Brain microvascular endothelial cell (primary cell): ENCODE measurements at regions not wholly inside any gene's neighbourhood (a gene's known extent, or its start where the extent isn't known, plus 50 kb on each side); places are given as distances from the start of the nearest gene placed in this dataset.

ENCODE experiments used
- DNase-seq: peaks from one replicate; pipeline ENCODE4 v3.0.0-alpha.2; 2020
- H3K27ac ChIP-seq: fragments of 250-450 bp; sonication (Bioruptor Pico); 2 replicates; pipeline ENCODE4 v1.5.1; 2020; ENCODE audit warnings: mild to moderate bottlenecking, moderate library complexity
- H3K27me3 ChIP-seq: fragments of 250-450 bp; sonication (Bioruptor Pico); replicated peaks from 2 replicates; pipeline ENCODE4 v1.5.1; 2020; ENCODE audit warnings: mild to moderate bottlenecking
- H3K36me3 ChIP-seq: fragments of 250-450 bp; sonication (Bioruptor Pico); replicated peaks from 2 replicates; pipeline ENCODE4 v1.5.1; 2020; ENCODE audit warnings: mild to moderate bottlenecking
- H3K4me3 ChIP-seq: 2 replicates; pipeline ENCODE4 v1.5.1; 2011; ENCODE audit warnings: low read depth, mild to moderate bottlenecking, control low read depth, low read length, moderate library complexity
- in situ Hi-C: cut with HindIII; loops from 2 replicates; pipeline ENCODE4 v1.10.0; 2017; ENCODE audit warnings: low sequenced_read_pairs, low pct_ligation_motif_present
- TF ChIP-seq, protein P1 (sequence below): IDR thresholded peaks from 2 replicates; pipeline ENCODE4 v1.5.1; 2011; ENCODE audit warnings: low read depth, mild to moderate bottlenecking, moderate library complexity, low read length, control low read depth, inconsistent platforms; ENCODE audit errors: missing control alignments

DNA sequence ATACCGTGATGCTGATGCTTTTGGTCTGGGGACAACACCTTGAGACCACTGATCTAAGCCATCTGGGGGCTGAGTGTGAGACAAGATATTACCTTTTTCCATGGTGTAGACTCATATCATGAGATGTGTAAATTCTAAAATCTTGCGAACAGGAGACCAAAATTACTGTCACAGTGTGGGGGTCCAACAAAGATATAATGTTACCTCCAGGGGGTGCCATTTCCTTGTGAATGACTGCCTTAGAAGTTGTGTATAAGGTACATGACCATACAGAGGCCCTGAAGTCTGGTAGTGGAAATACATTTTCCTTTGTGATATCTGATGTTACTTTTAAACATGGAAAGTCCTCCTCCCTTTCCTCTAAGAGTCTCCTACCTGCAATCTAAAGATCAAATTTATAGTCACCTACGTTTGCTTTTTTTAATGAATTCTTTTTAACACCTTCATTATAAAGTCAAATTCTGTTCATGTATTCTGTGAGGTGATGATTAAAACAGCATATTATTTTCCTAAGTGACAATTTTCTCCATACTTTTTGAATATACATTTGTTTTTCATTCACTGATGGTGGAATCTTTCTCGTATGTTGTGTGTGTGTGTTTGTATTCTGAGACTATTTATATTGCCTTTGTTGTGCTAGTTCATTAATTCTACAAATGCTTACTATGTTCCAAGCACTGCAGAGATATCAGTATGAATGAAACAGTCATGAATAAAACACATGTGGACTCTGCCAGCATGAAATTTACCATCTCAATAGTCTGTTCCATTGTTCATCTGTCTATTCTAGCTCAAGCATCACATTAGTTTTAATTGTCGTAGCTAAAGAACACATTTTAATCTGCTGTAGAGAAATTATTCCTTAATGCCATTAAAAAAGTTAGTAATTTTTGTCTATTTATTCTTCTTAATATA, 113.7 kb downstream of the RFC3 start:
- in situ Hi-C loops: no loop called here
- Histone ChIP-seq H3K27me3 (no peaks in the 10 kb centered on the region), H3K27ac (no peak overlapping the region), H3K36me3 (no peaks in the 10 kb centered on the region), H3K4me3 (no peak overlapping the region)
- peak; percentile 61 for DNase-seq
- TF ChIP-seq, protein P1, sequence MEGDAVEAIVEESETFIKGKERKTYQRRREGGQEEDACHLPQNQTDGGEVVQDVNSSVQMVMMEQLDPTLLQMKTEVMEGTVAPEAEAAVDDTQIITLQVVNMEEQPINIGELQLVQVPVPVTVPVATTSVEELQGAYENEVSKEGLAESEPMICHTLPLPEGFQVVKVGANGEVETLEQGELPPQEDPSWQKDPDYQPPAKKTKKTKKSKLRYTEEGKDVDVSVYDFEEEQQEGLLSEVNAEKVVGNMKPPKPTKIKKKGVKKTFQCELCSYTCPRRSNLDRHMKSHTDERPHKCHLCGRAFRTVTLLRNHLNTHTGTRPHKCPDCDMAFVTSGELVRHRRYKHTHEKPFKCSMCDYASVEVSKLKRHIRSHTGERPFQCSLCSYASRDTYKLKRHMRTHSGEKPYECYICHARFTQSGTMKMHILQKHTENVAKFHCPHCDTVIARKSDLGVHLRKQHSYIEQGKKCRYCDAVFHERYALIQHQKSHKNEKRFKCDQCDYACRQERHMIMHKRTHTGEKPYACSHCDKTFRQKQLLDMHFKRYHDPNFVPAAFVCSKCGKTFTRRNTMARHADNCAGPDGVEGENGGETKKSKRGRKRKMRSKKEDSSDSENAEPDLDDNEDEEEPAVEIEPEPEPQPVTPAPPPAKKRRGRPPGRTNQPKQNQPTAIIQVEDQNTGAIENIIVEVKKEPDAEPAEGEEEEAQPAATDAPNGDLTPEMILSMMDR: peak; percentile 56

DNA sequence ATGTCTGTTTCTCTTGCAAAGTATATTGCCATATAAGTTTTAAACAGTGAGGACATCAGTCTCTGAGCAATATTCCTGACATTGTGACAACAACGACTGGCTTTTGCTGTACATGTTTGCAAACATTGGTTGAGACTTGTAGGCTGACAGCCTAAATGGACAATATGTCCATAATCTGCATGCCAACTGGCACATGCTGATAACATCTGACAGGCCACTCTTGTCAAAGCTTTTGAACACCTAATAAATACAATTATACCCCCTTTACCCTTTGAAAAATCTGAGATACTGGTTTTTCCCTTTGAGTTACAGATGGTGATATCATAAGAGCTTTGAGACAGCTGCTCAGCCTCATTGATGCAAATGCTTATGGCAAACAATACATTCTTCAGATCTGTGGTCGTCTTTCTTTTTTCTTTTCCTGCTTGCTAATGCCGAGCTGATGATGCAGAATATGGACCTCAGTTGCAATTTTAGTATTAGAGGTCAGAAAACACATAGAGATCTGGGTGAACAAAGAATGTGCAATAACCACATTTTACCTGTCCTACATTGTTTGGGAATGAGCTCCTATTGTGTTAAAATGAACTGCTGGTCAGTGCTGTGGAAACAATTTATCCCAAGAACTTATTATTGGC, 114.9 kb downstream of the RFC3 start:
- in situ Hi-C loops: no loop called here
- peak; percentile 2 for DNase-seq
- TF ChIP-seq, protein P1: no peak
- no peaks in the 10 kb centered on the region for H3K36me3 ChIP-seq
- H3K27me3 ChIP-seq: no peaks in the 10 kb centered on the region
- H3K27ac ChIP-seq: no peak overlapping the region
- H3K4me3 ChIP-seq: no peak overlapping the region

DNA sequence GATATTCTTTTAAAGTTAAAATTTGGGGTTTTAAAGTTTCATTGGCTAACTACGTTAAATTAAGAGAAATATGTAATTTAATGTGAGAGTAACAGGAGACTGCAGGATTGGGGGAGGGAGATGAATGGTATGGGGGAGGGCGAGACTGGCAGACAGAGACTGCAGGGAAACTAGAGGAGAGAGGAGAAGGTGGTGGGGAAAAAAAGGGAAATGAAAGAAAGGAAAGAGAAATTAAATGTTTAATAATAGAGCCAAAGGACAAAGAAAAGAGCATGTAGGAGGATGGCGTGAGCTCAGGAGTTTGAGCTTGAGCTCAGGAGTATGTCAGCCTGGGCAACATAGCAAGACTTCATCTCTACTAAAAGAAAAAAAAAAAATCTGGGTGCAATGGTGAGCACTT, 115.9 kb downstream of the RFC3 start:
- TF ChIP-seq, protein P1: no peak
- Histone ChIP-seq H3K27ac (no peak overlapping the region), H3K4me3 (no peak overlapping the region), H3K27me3 (no peaks in the 10 kb centered on the region), H3K36me3 (no peaks in the 10 kb centered on the region)
- no peak for DNase-seq
- in situ Hi-C loops: no loop called here

DNA sequence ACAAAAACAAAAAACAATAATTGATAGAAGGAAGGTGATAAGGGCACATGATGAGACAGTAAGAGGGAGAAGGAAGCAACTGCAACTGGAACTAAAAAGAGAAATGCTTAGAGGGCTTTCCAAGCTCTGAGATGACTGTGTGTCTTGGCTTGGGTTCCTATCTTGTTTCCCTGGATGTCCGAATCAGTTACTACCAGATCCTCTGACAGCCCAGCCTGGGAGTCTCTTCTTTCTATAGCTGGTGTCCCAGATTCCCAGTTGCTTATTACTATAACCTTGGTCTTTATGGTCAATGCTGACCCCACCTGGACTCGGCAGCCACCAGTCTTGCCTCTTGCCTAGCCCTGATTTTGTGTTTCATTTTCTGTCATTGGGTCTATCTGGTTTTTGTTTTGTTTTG, 116.4 kb downstream of the RFC3 start:
- H3K36me3 ChIP-seq: no peaks in the 10 kb centered on the region
- no peak overlapping the region for H3K27ac ChIP-seq
- no peak overlapping the region for H3K4me3 ChIP-seq
- H3K27me3 ChIP-seq: no peaks in the 10 kb centered on the region
- TF ChIP-seq, protein P1: no peak
- DNase-seq: no peak
- in situ Hi-C loops: no loop called here

DNA sequence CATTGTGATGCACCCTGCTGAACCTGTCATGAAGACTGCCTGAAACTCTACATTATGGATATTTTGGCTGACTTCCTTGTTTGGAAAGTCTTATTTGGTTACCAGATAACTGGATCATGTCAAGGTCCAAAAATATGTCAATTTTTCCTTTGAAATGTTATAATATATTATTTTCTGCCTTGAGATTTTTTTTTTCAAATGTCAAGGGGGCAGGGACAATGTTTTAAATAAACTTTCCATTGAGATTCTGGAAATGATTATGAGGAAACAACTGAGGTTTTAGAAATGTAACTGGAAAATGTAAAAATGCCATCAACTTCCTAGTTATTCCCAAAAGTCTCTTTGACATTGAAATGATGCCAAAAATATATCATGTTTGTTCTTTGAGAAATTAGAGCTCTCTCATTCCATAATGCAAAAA, 117.0 kb downstream of the RFC3 start:
- no peak overlapping the region for H3K4me3 ChIP-seq
- no peaks in the 10 kb centered on the region for H3K36me3 ChIP-seq
- H3K27ac ChIP-seq: no peak overlapping the region
- TF ChIP-seq, protein P1: no peak
- in situ Hi-C loops: no loop called here
- DNase-seq: no peak
- H3K27me3 ChIP-seq: no peaks in the 10 kb centered on the region
